ENCODE measurements at regions not wholly inside any gene's neighbourhood (a gene's known extent, or its start where the extent isn't known, plus 50 kb on each side); places are given as distances from the start of the nearest gene placed in this dataset.

GRCh38 chr7:126303926-126304325 is 948.8 kb downstream of the GRM8 start:
- Histone ChIP-seq H3K27ac (ENCODE audit: extremely low read depth, low read depth, low read length) (no peak overlapping the region), H3K9me3 (replicated peaks; ENCODE audit: control insufficient read depth, insufficient read depth, low read depth, low read length) (no peaks in the 10 kb centered on the region; the same call in 1 of the 2 replicates), H3K4me2 (ENCODE audit: insufficient read depth, low read length) (no peak overlapping the region), H3K4me3 (no peak overlapping the region), H4K20me1 (replicated peaks; ENCODE audit: control insufficient read depth, insufficient read depth, low read length) (no peaks in the 10 kb centered on the region), H3K79me2 (ENCODE audit: control insufficient read depth, insufficient read depth, low read length) (no peaks in the 10 kb centered on the region), H2AFZ (ENCODE audit: low read depth, low read length) (no peak overlapping the region), H3K4me1 (replicated peaks in 1 of 2; ENCODE audit: control insufficient read depth in 2 of 2, insufficient read depth in 2 of 2, low read length in 2 of 2) (no peaks in the 10 kb centered on the region), H3K9ac (ENCODE audit: insufficient read depth in 1 of 2, low read depth in 2 of 2, low read length in 2 of 2) (no peak overlapping the region), H3K36me3 (ENCODE audit: control insufficient read depth, insufficient read depth, low read length) (no peaks in the 10 kb centered on the region), H3K9me1 (ENCODE audit: control insufficient read depth, insufficient read depth, low read length) (no peaks in the 10 kb centered on the region), H3K27me3 (ENCODE audit: control insufficient read depth in 2 of 2, insufficient read depth in 2 of 2, low read length in 2 of 2) (no peaks in the 10 kb centered on the region)
- ATAC-seq (no peak), DNase-seq (ENCODE audit: extremely low read depth in 1 of 4, low spot score in 3 of 4) (no peak), FAIRE-seq (no peak)
- ChIA-PET POLR2A (no interaction called here), CTCF (ENCODE audit: low intra/inter-chr PET ratio) (no interaction called here)
- no TSS peak for BruUV-seq (replicated peaks)
- intact Hi-C loops (cut with micrococcal nuclease), result no loop called here
- WGBS (ENCODE audit: insufficient coverage, low coverage, missing lambda C conversion rate), result 0% methylated on average over 1 of the region's 1 CpG
- in situ Hi-C loops (cut with MboI), result no loop called here
- TF ChIP-seq BCL6 (CRISPR knock-in tag; IDR thresholded peaks at IDR 0.05) (no peak), TARDBP (IDR thresholded peaks at IDR 0.05) (no peak), COPS2 (conservative IDR thresholded peaks at IDR 0.05) (no peak), ATF3 (IDR thresholded peaks at IDR 0.05) (no peak), ATF3 (CRISPR knock-in tag; conservative IDR thresholded peaks at IDR 0.05) (no peak), TCF7L2 (IDR thresholded peaks at IDR 0.05; ENCODE audit: low read depth, low read length) (no peak), SIRT6 (IDR thresholded peaks at IDR 0.05; ENCODE audit: low read depth, low read length) (no peak), PRPF4 (IDR thresholded peaks at IDR 0.05; ENCODE audit: insufficient read depth, low read depth, low read length, poor library complexity, severe bottlenecking) (no peak), ZNF445 (CRISPR knock-in tag; IDR thresholded peaks at IDR 0.05; ENCODE audit: low read depth) (no peak), SETDB1 (IDR thresholded peaks at IDR 0.05; ENCODE audit: low read length) (no peak), ETV6 (IDR thresholded peaks at IDR 0.05; ENCODE audit: borderline replicate concordance in 1 of 2, low read depth in 2 of 2, low read length in 1 of 2) (no peak), ETV6 (CRISPR knock-in tag; IDR thresholded peaks at IDR 0.05; ENCODE audit: borderline replicate concordance) (no peak), RBM25 (IDR thresholded peaks at IDR 0.05; ENCODE audit: low read depth, low read length, severe bottlenecking) (no peak), ZNF79 (CRISPR knock-in tag; IDR thresholded peaks at IDR 0.05; ENCODE audit: low read depth) (no peak), MCM3 (IDR thresholded peaks at IDR 0.05) (no peak), ZNF184 (CRISPR knock-in tag; IDR thresholded peaks at IDR 0.05) (no peak)
- TF ChIP-seq, protein P1, sequence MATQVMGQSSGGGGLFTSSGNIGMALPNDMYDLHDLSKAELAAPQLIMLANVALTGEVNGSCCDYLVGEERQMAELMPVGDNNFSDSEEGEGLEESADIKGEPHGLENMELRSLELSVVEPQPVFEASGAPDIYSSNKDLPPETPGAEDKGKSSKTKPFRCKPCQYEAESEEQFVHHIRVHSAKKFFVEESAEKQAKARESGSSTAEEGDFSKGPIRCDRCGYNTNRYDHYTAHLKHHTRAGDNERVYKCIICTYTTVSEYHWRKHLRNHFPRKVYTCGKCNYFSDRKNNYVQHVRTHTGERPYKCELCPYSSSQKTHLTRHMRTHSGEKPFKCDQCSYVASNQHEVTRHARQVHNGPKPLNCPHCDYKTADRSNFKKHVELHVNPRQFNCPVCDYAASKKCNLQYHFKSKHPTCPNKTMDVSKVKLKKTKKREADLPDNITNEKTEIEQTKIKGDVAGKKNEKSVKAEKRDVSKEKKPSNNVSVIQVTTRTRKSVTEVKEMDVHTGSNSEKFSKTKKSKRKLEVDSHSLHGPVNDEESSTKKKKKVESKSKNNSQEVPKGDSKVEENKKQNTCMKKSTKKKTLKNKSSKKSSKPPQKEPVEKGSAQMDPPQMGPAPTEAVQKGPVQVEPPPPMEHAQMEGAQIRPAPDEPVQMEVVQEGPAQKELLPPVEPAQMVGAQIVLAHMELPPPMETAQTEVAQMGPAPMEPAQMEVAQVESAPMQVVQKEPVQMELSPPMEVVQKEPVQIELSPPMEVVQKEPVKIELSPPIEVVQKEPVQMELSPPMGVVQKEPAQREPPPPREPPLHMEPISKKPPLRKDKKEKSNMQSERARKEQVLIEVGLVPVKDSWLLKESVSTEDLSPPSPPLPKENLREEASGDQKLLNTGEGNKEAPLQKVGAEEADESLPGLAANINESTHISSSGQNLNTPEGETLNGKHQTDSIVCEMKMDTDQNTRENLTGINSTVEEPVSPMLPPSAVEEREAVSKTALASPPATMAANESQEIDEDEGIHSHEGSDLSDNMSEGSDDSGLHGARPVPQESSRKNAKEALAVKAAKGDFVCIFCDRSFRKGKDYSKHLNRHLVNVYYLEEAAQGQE (IDR thresholded peaks at IDR 0.05; ENCODE audit: borderline replicate concordance), result no peak
- TF ChIP-seq, protein P1 (CRISPR knock-in tag; IDR thresholded peaks at IDR 0.05; ENCODE audit: low read depth), result no peak
